HEK293 (cell line): ENCODE measurements at regions not wholly inside any gene's neighbourhood (a gene's known extent, or its start where the extent isn't known, plus 50 kb on each side); places are given as distances from the start of the nearest gene placed in this dataset.

Source experiments
- CTCF ChIA-PET: fragments of 350-600 bp; formaldehyde crosslinking; extraction: SDS; loops from one replicate; lab custom pipeline; 2021; ENCODE audit warnings: antibody characterized with exemption; lab: Yijun Ruan, JAX
- POLR2A ChIA-PET: fragments of 300-600 bp; formaldehyde crosslinking; extraction: SDS; loops from one replicate; lab custom pipeline; 2020; ENCODE audit warnings: antibody characterized with exemption, inconsistent platforms; lab: Yijun Ruan, JAX
- H3K27ac ChIP-seq: fragments of 200-500 bp; sonication (Bioruptor generic); 2 replicates; pipeline ENCODE4 v1.5.1; 2014; ENCODE audit warnings: low read depth, low read length, control low read depth, inconsistent platforms; ENCODE audit errors: extremely low read depth
- H3K36me3 ChIP-seq, 2 experiments: fragments of 200-500 bp in 1 of 2; sonication (Bioruptor generic) in 1 of 2; 1 replicate in 1 of 2; 2 replicates in 1 of 2; pipeline ENCODE4 v1.5.1; 2014 to 2017; ENCODE audit warnings: inconsistent platforms in 2 of 2, low read length in 2 of 2; ENCODE audit not compliant: control insufficient read depth in 2 of 2, insufficient read depth in 1 of 2
- H3K4me1 ChIP-seq: fragments of 200-500 bp; sonication (Bioruptor generic); 2 replicates; pipeline ENCODE4 v1.5.1; 2014; ENCODE audit warnings: mild to moderate bottlenecking, low read length, inconsistent platforms; ENCODE audit not compliant: control insufficient read depth, insufficient read depth
- H3K4me3 ChIP-seq: 2 replicates; pipeline ENCODE4 v1.5.1; 2011; ENCODE audit warnings: low read depth, mild to moderate bottlenecking, control low read depth, low read length, moderate library complexity
- H3K9me3 ChIP-seq: fragments of 200-500 bp; sonication (Bioruptor generic); 2 replicates; pipeline ENCODE4 v1.5.1; 2014; ENCODE audit warnings: low read depth, low read length, inconsistent platforms; ENCODE audit not compliant: control insufficient read depth, insufficient read depth
- GLI4 ChIP-seq: fragments of 450-650 bp; formaldehyde crosslinking; IDR thresholded peaks from 2 replicates; pipeline ENCODE4 v1.5.1; 2016; ENCODE audit warnings: missing biosample characterization, missing genetic modification characterization
- KLF1 ChIP-seq: fragments of 450-650 bp; formaldehyde crosslinking; IDR thresholded peaks from 2 replicates; pipeline ENCODE4 v1.5.1; 2016; ENCODE audit warnings: missing biosample characterization, missing genetic modification characterization
- PRDM10 ChIP-seq: fragments of 450-650 bp; formaldehyde crosslinking; IDR thresholded peaks from 2 replicates; pipeline ENCODE4 v1.5.1; 2016; ENCODE audit warnings: missing biosample characterization, missing genetic modification characterization
- PRDM2 ChIP-seq: fragments of 450-650 bp; formaldehyde crosslinking; IDR thresholded peaks from 2 replicates; pipeline ENCODE4 v1.5.1; 2016; ENCODE audit warnings: missing biosample characterization, missing genetic modification characterization, borderline replicate concordance
- ZFHX2 ChIP-seq: fragments of 450-650 bp; formaldehyde crosslinking; conservative IDR thresholded peaks from 2 replicates; pipeline ENCODE4 v1.5.1; 2016; ENCODE audit warnings: missing biosample characterization, missing genetic modification characterization
- ZFP41 ChIP-seq: fragments of 450-650 bp; formaldehyde crosslinking; IDR thresholded peaks from 2 replicates; pipeline ENCODE4 v1.5.1; 2016; ENCODE audit warnings: missing biosample characterization, missing genetic modification characterization, borderline replicate concordance
- ZNF140 ChIP-seq: fragments of 450-650 bp; formaldehyde crosslinking; IDR thresholded peaks from 2 replicates; pipeline ENCODE4 v1.5.1; 2016; ENCODE audit warnings: missing biosample characterization, missing genetic modification characterization
- ZNF473 ChIP-seq: fragments of 450-650 bp; formaldehyde crosslinking; IDR thresholded peaks from 2 replicates; pipeline ENCODE4 v1.5.1; 2017; ENCODE audit warnings: missing biosample characterization, missing genetic modification characterization
- ZNF518A ChIP-seq: fragments of 450-650 bp; formaldehyde crosslinking; conservative IDR thresholded peaks from 2 replicates; pipeline ENCODE4 v1.5.1; 2016; ENCODE audit warnings: low read depth, missing biosample characterization, missing genetic modification characterization
- ZNF677 ChIP-seq: fragments of 450-650 bp; IDR thresholded peaks from 2 replicates; pipeline ENCODE4 v1.5.0; 2018; ENCODE audit warnings: missing biosample characterization, mild to moderate bottlenecking, missing genetic modification characterization, moderate library complexity
- ZXDB ChIP-seq: fragments of 450-650 bp; formaldehyde crosslinking; IDR thresholded peaks from 2 replicates; pipeline ENCODE4 v1.5.1; 2016; ENCODE audit warnings: missing biosample characterization, missing genetic modification characterization
- TF ChIP-seq, protein P1 (sequence below): fragments of 450-650 bp; formaldehyde crosslinking; IDR thresholded peaks from 2 replicates; pipeline ENCODE4 v1.5.1; 2017; ENCODE audit warnings: missing biosample characterization, missing genetic modification characterization
- TF ChIP-seq, protein P2 (sequence below): fragments of 450-650 bp; formaldehyde crosslinking; IDR thresholded peaks from 2 replicates; pipeline ENCODE4 v1.5.1; 2016; ENCODE audit warnings: missing biosample characterization, missing genetic modification characterization
- TF ChIP-seq, protein P3 (sequence below): fragments of 450-650 bp; formaldehyde crosslinking; IDR thresholded peaks from 2 replicates; pipeline ENCODE4 v1.5.1; 2017; ENCODE audit warnings: missing biosample characterization, mild to moderate bottlenecking, missing genetic modification characterization, moderate library complexity

DNA sequence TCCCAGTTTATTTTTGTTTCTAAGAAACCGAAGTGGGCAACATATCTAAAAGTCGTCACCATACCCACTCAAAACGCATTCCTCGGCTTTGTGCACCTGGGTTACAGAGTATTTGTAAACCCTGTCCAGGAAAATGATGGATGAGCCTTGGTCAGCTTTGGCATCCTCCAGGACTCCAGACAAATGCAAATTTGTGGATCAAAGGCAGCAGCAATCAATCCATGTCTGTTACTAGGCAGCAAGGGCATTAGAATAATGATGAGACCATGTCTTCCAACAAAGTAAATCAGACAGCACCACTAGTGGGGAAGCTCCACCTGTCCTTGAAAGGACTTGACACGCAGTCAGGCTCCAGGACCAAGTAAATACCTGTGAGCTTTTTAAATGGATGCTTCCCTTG lies 672.6 kb upstream of the GYPC start:
- Histone ChIP-seq H3K36me3 (no peaks in the 10 kb centered on the region), H3K4me3 (no peak overlapping the region), H3K9me3 (no peaks in the 10 kb centered on the region), H3K4me1 (no peaks in the 10 kb centered on the region), H3K27ac (no peak overlapping the region)
- TF ChIP-seq ZFHX2 (tag by site-specific recombination) (no peak), ZNF518A (tag by site-specific recombination) (no peak), ZNF140 (tag by site-specific recombination) (no peak), PRDM2 (tag by site-specific recombination) (no peak), ZFP41 (tag by site-specific recombination) (no peak), KLF1 (tag by site-specific recombination) (no peak), ZNF473 (no peak), PRDM10 (no peak), ZNF677 (tag by site-specific recombination) (no peak), ZXDB (tag by site-specific recombination) (no peak), GLI4 (tag by site-specific recombination) (no peak)
- TF ChIP-seq, protein P1, sequence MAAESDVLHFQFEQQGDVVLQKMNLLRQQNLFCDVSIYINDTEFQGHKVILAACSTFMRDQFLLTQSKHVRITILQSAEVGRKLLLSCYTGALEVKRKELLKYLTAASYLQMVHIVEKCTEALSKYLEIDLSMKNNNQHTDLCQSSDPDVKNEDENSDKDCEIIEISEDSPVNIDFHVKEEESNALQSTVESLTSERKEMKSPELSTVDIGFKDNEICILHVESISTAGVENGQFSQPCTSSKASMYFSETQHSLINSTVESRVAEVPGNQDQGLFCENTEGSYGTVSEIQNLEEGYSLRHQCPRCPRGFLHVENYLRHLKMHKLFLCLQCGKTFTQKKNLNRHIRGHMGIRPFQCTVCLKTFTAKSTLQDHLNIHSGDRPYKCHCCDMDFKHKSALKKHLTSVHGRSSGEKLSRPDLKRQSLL = no peak
- TF ChIP-seq, protein P2, sequence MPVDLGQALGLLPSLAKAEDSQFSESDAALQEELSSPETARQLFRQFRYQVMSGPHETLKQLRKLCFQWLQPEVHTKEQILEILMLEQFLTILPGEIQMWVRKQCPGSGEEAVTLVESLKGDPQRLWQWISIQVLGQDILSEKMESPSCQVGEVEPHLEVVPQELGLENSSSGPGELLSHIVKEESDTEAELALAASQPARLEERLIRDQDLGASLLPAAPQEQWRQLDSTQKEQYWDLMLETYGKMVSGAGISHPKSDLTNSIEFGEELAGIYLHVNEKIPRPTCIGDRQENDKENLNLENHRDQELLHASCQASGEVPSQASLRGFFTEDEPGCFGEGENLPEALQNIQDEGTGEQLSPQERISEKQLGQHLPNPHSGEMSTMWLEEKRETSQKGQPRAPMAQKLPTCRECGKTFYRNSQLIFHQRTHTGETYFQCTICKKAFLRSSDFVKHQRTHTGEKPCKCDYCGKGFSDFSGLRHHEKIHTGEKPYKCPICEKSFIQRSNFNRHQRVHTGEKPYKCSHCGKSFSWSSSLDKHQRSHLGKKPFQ = no peak
- TF ChIP-seq, protein P3, sequence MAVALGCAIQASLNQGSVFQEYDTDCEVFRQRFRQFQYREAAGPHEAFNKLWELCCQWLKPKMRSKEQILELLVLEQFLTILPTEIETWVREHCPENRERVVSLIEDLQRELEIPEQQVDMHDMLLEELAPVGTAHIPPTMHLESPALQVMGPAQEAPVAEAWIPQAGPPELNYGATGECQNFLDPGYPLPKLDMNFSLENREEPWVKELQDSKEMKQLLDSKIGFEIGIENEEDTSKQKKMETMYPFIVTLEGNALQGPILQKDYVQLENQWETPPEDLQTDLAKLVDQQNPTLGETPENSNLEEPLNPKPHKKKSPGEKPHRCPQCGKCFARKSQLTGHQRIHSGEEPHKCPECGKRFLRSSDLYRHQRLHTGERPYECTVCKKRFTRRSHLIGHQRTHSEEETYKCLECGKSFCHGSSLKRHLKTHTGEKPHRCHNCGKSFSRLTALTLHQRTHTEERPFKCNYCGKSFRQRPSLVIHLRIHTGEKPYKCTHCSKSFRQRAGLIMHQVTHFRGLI = no peak
- ChIA-PET CTCF (no interaction called here), POLR2A (no interaction called here)
